WTC11 (cell line): ENCODE measurements at regions not wholly inside any gene's neighbourhood (a gene's known extent, or its start where the extent isn't known, plus 50 kb on each side); places are given as distances from the start of the nearest gene placed in this dataset.

Experiments used
- ATAC-seq: fragments of 200-7000 bp; cut with Tn5 transposase; 2 replicates; pipeline ENCODE4 v1.10.0; 2021; ENCODE audit warnings: mild to moderate bottlenecking, moderate library complexity
- CTCF ChIA-PET: fragments of 300-600 bp; sonication (Branson Sonifier 250); formaldehyde crosslinking; loops from one replicate; lab custom pipeline; 2021; ENCODE audit warnings: antibody characterized with exemption; lab: Charles Lee
- POLR2A ChIA-PET: fragments of 350-600 bp; sonication (Branson Sonifier 250); formaldehyde crosslinking; loops from one replicate; lab custom pipeline; 2021; ENCODE audit warnings: antibody characterized with exemption; lab: Charles Lee
- DNase-seq: peaks from one replicate; pipeline ENCODE4 v3.0.0; 2021; ENCODE audit warnings: low spot score
- H3K27ac Mint-ChIP-seq: 2 replicates; pipeline ENCODE4 v1.8.0; 2021; ENCODE audit warnings: mixed read lengths
- H3K27me3 Mint-ChIP-seq: 2 replicates; pipeline ENCODE4 v1.8.0; 2021; ENCODE audit warnings: low read depth, mild to moderate bottlenecking, moderate library complexity, mixed read lengths
- H3K36me3 Mint-ChIP-seq: 2 replicates; pipeline ENCODE4 v1.8.0; 2021; ENCODE audit warnings: mixed read lengths
- H3K4me1 Mint-ChIP-seq: 2 replicates; pipeline ENCODE4 v1.8.0; 2022; ENCODE audit warnings: mixed read lengths
- H3K4me3 Mint-ChIP-seq: 2 replicates; pipeline ENCODE4 v1.8.0; 2021; ENCODE audit warnings: mild to moderate bottlenecking, moderate library complexity, mixed read lengths
- H3K9me3 Mint-ChIP-seq: 2 replicates; pipeline ENCODE4 v1.8.0; 2021; ENCODE audit warnings: mixed read lengths
- AR ChIP-seq: fragments of 250-450 bp; sonication (Bioruptor Pico); IDR thresholded peaks from 2 replicates; pipeline ENCODE4 v1.9.0; 2021; ENCODE audit warnings: mild to moderate bottlenecking
- ARID4B ChIP-seq: sonication (generic); formaldehyde crosslinking; IDR thresholded peaks from 2 replicates; pipeline ENCODE4 v1.8.0; 2023; ENCODE audit warnings: missing genetic modification reagents, mild to moderate bottlenecking, borderline replicate concordance
- ATF2 ChIP-seq: sonication (generic); formaldehyde crosslinking; IDR thresholded peaks from 2 replicates; pipeline ENCODE4 v1.8.1; 2022; ENCODE audit warnings: low read depth, missing genetic modification reagents, borderline replicate concordance
- FOXK1 ChIP-seq: sonication (generic); formaldehyde crosslinking; IDR thresholded peaks from 2 replicates; pipeline ENCODE4 v1.8.0; 2022; ENCODE audit warnings: mild to moderate bottlenecking, moderate library complexity, missing genetic modification reagents
- FOXP4 ChIP-seq: sonication (generic); formaldehyde crosslinking; IDR thresholded peaks from 2 replicates; pipeline ENCODE4 v1.8.0; 2022; ENCODE audit warnings: mild to moderate bottlenecking, missing genetic modification reagents
- IRF2 ChIP-seq: sonication (generic); formaldehyde crosslinking; IDR thresholded peaks from 2 replicates; pipeline ENCODE4 v1.8.0; 2022; ENCODE audit warnings: low read depth, missing genetic modification reagents, borderline replicate concordance
- KAT7 ChIP-seq: sonication (generic); formaldehyde crosslinking; IDR thresholded peaks from 2 replicates; pipeline ENCODE4 v1.8.1; 2023; ENCODE audit warnings: missing genetic modification reagents, mild to moderate bottlenecking, borderline replicate concordance
- MYBL2 ChIP-seq: sonication (generic); formaldehyde crosslinking; IDR thresholded peaks from 2 replicates; pipeline ENCODE4 v1.8.1; 2023; ENCODE audit warnings: mild to moderate bottlenecking, moderate library complexity, missing genetic modification reagents
- RORB ChIP-seq: fragments of 250-450 bp; sonication (Bioruptor Pico); IDR thresholded peaks from 2 replicates; pipeline ENCODE4 v1.9.0; 2021; ENCODE audit warnings: mild to moderate bottlenecking
- SMAD3 ChIP-seq: sonication (generic); formaldehyde crosslinking; IDR thresholded peaks from 2 replicates; pipeline ENCODE4 v1.8.0; 2022; ENCODE audit warnings: missing genetic modification reagents, mild to moderate bottlenecking, borderline replicate concordance
- TCF7 ChIP-seq: sonication (generic); formaldehyde crosslinking; IDR thresholded peaks from 2 replicates; pipeline ENCODE4 v1.8.0; 2022; ENCODE audit warnings: mild to moderate bottlenecking, low read depth, missing genetic modification reagents, moderate library complexity
- TEAD1 ChIP-seq: sonication (generic); formaldehyde crosslinking; IDR thresholded peaks from 2 replicates; pipeline ENCODE4 v1.8.0; 2022; ENCODE audit warnings: mild to moderate bottlenecking, missing genetic modification reagents
- ZNF263 ChIP-seq: sonication (generic); formaldehyde crosslinking; IDR thresholded peaks from 2 replicates; pipeline ENCODE4 v1.8.1; 2022; ENCODE audit warnings: low read depth, mild to moderate bottlenecking, moderate library complexity, missing genetic modification reagents
- ZNF416 ChIP-seq: fragments of 250-450 bp; sonication (Bioruptor Pico); IDR thresholded peaks from 2 replicates; pipeline ENCODE4 v1.9.0; 2021; ENCODE audit warnings: mild to moderate bottlenecking, inconsistent platforms
- ZNF425 ChIP-seq: fragments of 250-450 bp; sonication (Bioruptor Pico); conservative IDR thresholded peaks from 2 replicates; pipeline ENCODE4 v1.9.0; 2021; ENCODE audit warnings: mild to moderate bottlenecking
- ZNF512 ChIP-seq: sonication (generic); formaldehyde crosslinking; IDR thresholded peaks from 2 replicates; pipeline ENCODE4 v1.8.1; 2022; ENCODE audit warnings: missing genetic modification reagents, borderline replicate concordance
- ZNF532 ChIP-seq: fragments of 250-450 bp; sonication (Bioruptor Pico); IDR thresholded peaks from 2 replicates; pipeline ENCODE4 v1.9.0; 2021; ENCODE audit warnings: mild to moderate bottlenecking, borderline replicate concordance

GRCh38 chr2:60329225-60329624 is 224.2 kb downstream of the BCL11A start:
- no peak overlapping the region for H3K4me3 Mint-ChIP-seq

GRCh38 chr2:60324536-60324935 is 228.9 kb downstream of the BCL11A start:
- DNase-seq = no peak
- Mint-ChIP-seq H3K9me3 (peaks cover 10% of the 10 kb centered on the region), H3K4me3 (no peak overlapping the region), H3K27me3 (no peaks in the 10 kb centered on the region), H3K36me3 (peaks cover 3% of the 10 kb centered on the region; the same call in 1 of the 2 replicates), H3K4me1 (peaks cover 9% of the 10 kb centered on the region), H3K27ac (no peak overlapping the region)
- ATAC-seq = no peak
- CTCF ChIA-PET = no interaction called here
- POLR2A ChIA-PET = no interaction called here
- TF ChIP-seq TEAD1 (CRISPR knock-in tag) (no peak), ZNF512 (CRISPR knock-in tag) (no peak), KAT7 (CRISPR knock-in tag) (no peak), ATF2 (no peak), IRF2 (no peak), ZNF263 (CRISPR knock-in tag) (no peak), RORB (CRISPR knock-in tag) (no peak), FOXK1 (CRISPR knock-in tag) (no peak), ZNF425 (CRISPR knock-in tag) (no peak), SMAD3 (CRISPR knock-in tag) (no peak), AR (CRISPR knock-in tag) (no peak), FOXP4 (CRISPR knock-in tag) (no peak), ZNF532 (CRISPR knock-in tag) (no peak), ARID4B (no peak)

More at GRCh38 chr2:60329225-60329624, 224.2 kb downstream of the BCL11A start:
- Mint-ChIP-seq H3K36me3 (peaks cover 3% of the 10 kb centered on the region; the same call in 1 of the 2 replicates), H3K27me3 (no peaks in the 10 kb centered on the region; the same call in 1 of the 2 replicates), H3K4me1 (no peaks in the 10 kb centered on the region), H3K9me3 (peaks cover 10% of the 10 kb centered on the region), H3K27ac (no peak overlapping the region)
- no peak for ATAC-seq
- CTCF ChIA-PET = no interaction called here
- DNase-seq = no peak
- POLR2A ChIA-PET = no interaction called here
- no peak for TF ChIP-seq ZNF416 (CRISPR knock-in tag)
- TF ChIP-seq MYBL2 (CRISPR knock-in tag) = no peak
- TF ChIP-seq TCF7 (CRISPR knock-in tag) = no peak
